ENCODE measurements at regions not wholly inside any gene's neighbourhood (a gene's known extent, or its start where the extent isn't known, plus 50 kb on each side); places are given as distances from the start of the nearest gene placed in this dataset.
A peak's percentile ranks its signal among the peaks of the same experiment; 100 is the strongest.

DNA sequence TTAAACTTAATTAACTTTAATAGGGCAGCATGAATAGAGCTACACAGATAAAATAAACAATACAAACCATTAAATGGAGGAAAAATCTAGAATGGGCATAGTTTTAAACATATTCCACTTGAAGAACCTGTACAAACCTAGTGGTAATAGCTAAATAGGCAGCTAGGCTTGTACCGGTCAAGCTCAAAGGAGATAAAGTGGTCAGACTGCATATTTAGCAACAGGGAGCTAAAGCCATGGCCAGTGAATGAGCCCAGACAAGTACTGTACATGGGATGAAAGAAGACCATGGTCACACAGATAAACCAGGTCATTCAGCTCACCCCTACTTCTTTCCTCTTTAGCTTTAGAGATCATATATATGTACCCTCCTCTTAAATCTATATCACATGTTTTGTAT, 186.6 kb upstream of the KRR1 start:
- H3K4me3 ChIP-seq (ENCODE audit: low read length, poor library complexity, severe bottlenecking) = no peak overlapping the region
- no peaks in the 10 kb centered on the region for H3F3A ChIP-seq (ENCODE audit: low read depth)
- H3K36me3 ChIP-seq (ENCODE audit: insufficient read depth, low read length) = no peaks in the 10 kb centered on the region
- H2AFZ ChIP-seq (ENCODE audit: low read length) = no peak overlapping the region
- no peak overlapping the region for H3K9ac ChIP-seq (ENCODE audit: low read depth, low read length, poor library complexity, severe bottlenecking)
- peaks cover 33% of the 10 kb centered on the region for H3K4me1 ChIP-seq (ENCODE audit: insufficient read depth, low read length, poor library complexity, severe bottlenecking)
- H4K20me1 ChIP-seq (ENCODE audit: insufficient read depth, low read length, poor library complexity, severe bottlenecking) = no peaks in the 10 kb centered on the region
- H3K27me3 ChIP-seq (ENCODE audit: insufficient read depth, low read length, poor library complexity, severe bottlenecking) = no peaks in the 10 kb centered on the region
- H3K9me2 ChIP-seq (replicated peaks; ENCODE audit: low read depth, low read length) = no peaks in the 10 kb centered on the region
- no peak overlapping the region for H3K4me2 ChIP-seq (ENCODE audit: low read depth, low read length, poor library complexity, severe bottlenecking)
- no peaks in the 10 kb centered on the region for H3K9me3 ChIP-seq (ENCODE audit: insufficient read depth, low read depth, low read length)
- H3K79me2 ChIP-seq (ENCODE audit: insufficient read depth, low read length) = no peaks in the 10 kb centered on the region
- no peak for TF ChIP-seq EZH2phosphoT487 (IDR thresholded peaks at IDR 0.05; ENCODE audit: borderline replicate concordance)
- TF ChIP-seq CTCF (conservative IDR thresholded peaks at IDR 0.05; ENCODE audit: low read length) = no peak

- H3K9me3 ChIP-seq (ENCODE audit: insufficient read depth, low read depth, low read length) = no peaks in the 10 kb centered on the region
- H2AFZ ChIP-seq (ENCODE audit: low read length) = peak overlapping the region; percentile 33; the same call in 1 of the 2 replicates
- no peaks in the 10 kb centered on the region for H3K36me3 ChIP-seq (ENCODE audit: insufficient read depth, low read length)
- H3K27me3 ChIP-seq (ENCODE audit: insufficient read depth, low read length, poor library complexity, severe bottlenecking) = no peaks in the 10 kb centered on the region
- no peak overlapping the region for H3K4me2 ChIP-seq (ENCODE audit: low read depth, low read length, poor library complexity, severe bottlenecking)
- H3K4me3 ChIP-seq (ENCODE audit: low read length, poor library complexity, severe bottlenecking) = no peak overlapping the region
- H4K20me1 ChIP-seq (ENCODE audit: insufficient read depth, low read length, poor library complexity, severe bottlenecking) = no peaks in the 10 kb centered on the region
- peaks cover 13% of the 10 kb centered on the region for H3K4me1 ChIP-seq (ENCODE audit: insufficient read depth, low read length, poor library complexity, severe bottlenecking)
- no peak overlapping the region for H3K9ac ChIP-seq (ENCODE audit: low read depth, low read length, poor library complexity, severe bottlenecking)
- no peak for TF ChIP-seq EZH2phosphoT487 (IDR thresholded peaks at IDR 0.05; ENCODE audit: borderline replicate concordance)
- TF ChIP-seq CTCF (conservative IDR thresholded peaks at IDR 0.05; ENCODE audit: low read length) = no peak
- H3K9me2 ChIP-seq (replicated peaks; ENCODE audit: low read depth, low read length) = no peaks in the 10 kb centered on the region
- H3F3A ChIP-seq (ENCODE audit: low read depth) = no peaks in the 10 kb centered on the region
- H3K79me2 ChIP-seq (ENCODE audit: insufficient read depth, low read length) = no peaks in the 10 kb centered on the region
These were observed 184.5 kb upstream of the KRR1 start for GRCh38 chr12:75695926-75696325.

GRCh38 chr12:75694534-75695268, 183.3 kb upstream of the KRR1 start:
- H3K36me3 ChIP-seq (ENCODE audit: insufficient read depth, low read length) = no peaks in the 10 kb centered on the region
- no peak overlapping the region for H3K9ac ChIP-seq (ENCODE audit: low read depth, low read length, poor library complexity, severe bottlenecking)
- H3K4me3 ChIP-seq (ENCODE audit: low read length, poor library complexity, severe bottlenecking) = no peak overlapping the region
- H3K9me3 ChIP-seq (ENCODE audit: insufficient read depth, low read depth, low read length) = no peaks in the 10 kb centered on the region
- no peak overlapping the region for H3K4me2 ChIP-seq (ENCODE audit: low read depth, low read length, poor library complexity, severe bottlenecking)
- TF ChIP-seq CTCF (conservative IDR thresholded peaks at IDR 0.05; ENCODE audit: low read length) = no peak
- TF ChIP-seq EZH2phosphoT487 (IDR thresholded peaks at IDR 0.05; ENCODE audit: borderline replicate concordance) = no peak
- H3K79me2 ChIP-seq (ENCODE audit: insufficient read depth, low read length) = no peaks in the 10 kb centered on the region
- H2AFZ ChIP-seq (ENCODE audit: low read length) = no peak overlapping the region; the same call in 1 of the 2 replicates
- no peaks in the 10 kb centered on the region for H4K20me1 ChIP-seq (ENCODE audit: insufficient read depth, low read length, poor library complexity, severe bottlenecking)
- no peaks in the 10 kb centered on the region for H3K9me2 ChIP-seq (replicated peaks; ENCODE audit: low read depth, low read length)
- peaks cover 7% of the 10 kb centered on the region for H3K4me1 ChIP-seq (ENCODE audit: insufficient read depth, low read length, poor library complexity, severe bottlenecking)
- no peaks in the 10 kb centered on the region for H3F3A ChIP-seq (ENCODE audit: low read depth)
- no peaks in the 10 kb centered on the region for H3K27me3 ChIP-seq (ENCODE audit: insufficient read depth, low read length, poor library complexity, severe bottlenecking)

All from Loucy (cell line).